PFSK-1 (cell line): ENCODE measurements at regions not wholly inside any gene's neighbourhood (a gene's known extent, or its start where the extent isn't known, plus 50 kb on each side); places are given as distances from the start of the nearest gene placed in this dataset.

Source experiments
- FOXP2 ChIP-seq: optimal IDR thresholded peaks from 2 replicates; pipeline ENCODE3; 2011; ENCODE audit warnings: borderline replicate concordance, control low read depth, inconsistent platforms; ENCODE audit not compliant: insufficient read depth; ENCODE audit errors: extremely low read length, extremely low read depth
- POLR2AphosphoS5 ChIP-seq: IDR thresholded peaks from 2 replicates; pipeline ENCODE4 v1.6.1; 2012; ENCODE audit warnings: low read depth, mild to moderate bottlenecking, control low read depth, low read length, moderate library complexity
- REST ChIP-seq, 2 experiments: IDR thresholded peaks; 2 replicates each; pipeline versions ENCODE4 v1.6.1 to v1.8.0; 2011 to 2012; ENCODE audit warnings: low read depth in 2 of 2, low read length in 2 of 2, control low read depth in 1 of 2, inconsistent platforms in 1 of 2, mild to moderate bottlenecking in 1 of 2, moderate library complexity in 1 of 2; ENCODE audit not compliant: insufficient read depth in 1 of 2
- SIN3A ChIP-seq: IDR thresholded peaks from 2 replicates; pipeline ENCODE4 v1.6.1; 2012; ENCODE audit warnings: mild to moderate bottlenecking, low read length, moderate library complexity, borderline replicate concordance; ENCODE audit not compliant: insufficient read depth
- TAF1 ChIP-seq: IDR thresholded peaks from 2 replicates; pipeline ENCODE4 v1.6.1; 2012; ENCODE audit warnings: low read length, control low read depth, borderline replicate concordance; ENCODE audit not compliant: insufficient read depth

GRCh38 chr2:183438541-183438940 lies 314.3 kb downstream of the NUP35 start:
- TF ChIP-seq POLR2AphosphoS5 (no peak), TAF1 (no peak), SIN3A (no peak), REST (IDR thresholded peaks at IDR 0.05; ENCODE audit: insufficient read depth in 1 of 2, low read depth in 2 of 2, low read length in 2 of 2) (no peak), FOXP2 (no peak)
